K562 (cell line): ENCODE measurements at regions not wholly inside any gene's neighbourhood (a gene's known extent, or its start where the extent isn't known, plus 50 kb on each side); places are given as distances from the start of the nearest gene placed in this dataset.
A peak's percentile ranks its signal among the peaks of the same experiment; 100 is the strongest.
"Not testable (repeated sequence)": the region's sequence is repeated elsewhere in the genome, so short reads cannot be mapped to it uniquely, and the experiment has no call there.

Experiments
- ATAC-seq: fragments of 200-7000 bp; cut with Tn5 transposase; 3 replicates; pipeline ENCODE4 v1.9.1; 2020; ENCODE audit warnings: moderate library complexity
- BruUV-seq: library from RNA; stranded (reverse); fragments of 400-500 nt; replicated peaks from 2 replicates; lab custom pipeline; 2021; lab: Mats Ljungman, UMichigan
- CTCF ChIA-PET: fragments of 300-600 bp; formaldehyde crosslinking; extraction: SDS; loops from one replicate; lab custom pipeline; 2021; ENCODE audit warnings: low intra/inter-chr PET ratio; lab: Yijun Ruan, JAX
- POLR2A ChIA-PET: fragments of 300-600, 350-650 bp; sonication (Branson Sonifier 250); formaldehyde crosslinking; extraction: SDS; loops from one replicate; lab custom pipeline; 2021; ENCODE audit warnings: antibody characterized with exemption, inconsistent platforms; lab: Yijun Ruan, JAX
- DNase-seq, 4 experiments: peaks; one replicate each; pipeline versions ENCODE4 v3.0.0 to v3.0.0-alpha.2; 2011 to 2018; ENCODE audit warnings: low spot score in 3 of 4, mixed read lengths in 3 of 4; ENCODE audit errors: extremely low read depth in 1 of 4
- FAIRE-seq: peaks from 2 replicates; lab custom pipeline; 2011; peaks lifted over from hg19 to GRCh38; lab: Jason Lieb, UNC
- H2AFZ ChIP-seq: 2 replicates; pipeline ENCODE4 v1.6.0; 2011; ENCODE audit warnings: low read depth, low read length, control low read depth, inconsistent platforms
- H3K27ac ChIP-seq: fragments of 200-600 bp; 3 replicates; pipeline ENCODE4 v1.8.0; 2011; ENCODE audit warnings: low read depth, mild to moderate bottlenecking, control low read depth, inconsistent platforms, low read length, moderate library complexity, mixed read lengths; ENCODE audit errors: extremely low read depth
- H3K27me3 ChIP-seq, 2 experiments: fragments of 300-600 bp in 1 of 2; 2 replicates in 1 of 2; 3 replicates in 1 of 2; pipeline versions ENCODE4 v1.6.0 to v1.8.0; 2011; ENCODE audit warnings: inconsistent platforms in 2 of 2, low read length in 2 of 2, mild to moderate bottlenecking in 1 of 2, mixed read lengths in 1 of 2, moderate library complexity in 1 of 2; ENCODE audit not compliant: control insufficient read depth in 2 of 2, insufficient read depth in 2 of 2
- H3K36me3 ChIP-seq: fragments of 300-600 bp; 3 replicates; pipeline ENCODE4 v1.8.0; 2011; ENCODE audit warnings: mild to moderate bottlenecking, low read length, inconsistent platforms; ENCODE audit not compliant: control insufficient read depth, insufficient read depth
- H3K4me1 ChIP-seq, 2 experiments: fragments of 200-600 bp in 1 of 2; replicated peaks in 1 of 2; 2 replicates in 1 of 2; 3 replicates in 1 of 2; pipeline versions ENCODE4 v1.5.1 to v1.8.0; 2011; ENCODE audit warnings: inconsistent platforms in 2 of 2, low read length in 2 of 2, mild to moderate bottlenecking in 1 of 2, mixed read lengths in 1 of 2, moderate library complexity in 1 of 2; ENCODE audit not compliant: control insufficient read depth in 2 of 2, insufficient read depth in 2 of 2
- H3K4me2 ChIP-seq: 2 replicates; pipeline ENCODE4 v1.6.1; 2011; ENCODE audit warnings: low read length, control low read depth, inconsistent platforms, mixed read lengths; ENCODE audit not compliant: insufficient read depth
- H3K4me3 ChIP-seq: fragments of 200-600 bp; sonication (generic), shearing (Covaris generic); 2 replicates; pipeline ENCODE4 v1.5.1; 2016; ENCODE audit warnings: control low read depth, inconsistent platforms
- H3K79me2 ChIP-seq: fragments of 200-600 bp; 3 replicates; pipeline ENCODE4 v1.8.0; 2011; ENCODE audit warnings: low read length, inconsistent platforms; ENCODE audit not compliant: control insufficient read depth, insufficient read depth
- H3K9ac ChIP-seq, 2 experiments: 2 replicates each; pipeline versions ENCODE4 v1.6.0 to v1.6.1; 2011; ENCODE audit warnings: low read depth in 2 of 2, low read length in 2 of 2, control low read depth in 1 of 2, inconsistent platforms in 1 of 2, mild to moderate bottlenecking in 1 of 2, mixed read lengths in 1 of 2; ENCODE audit not compliant: insufficient read depth in 1 of 2
- H3K9me1 ChIP-seq: one replicate; pipeline ENCODE4 v1.6.0; 2011; ENCODE audit warnings: inconsistent platforms, mild to moderate bottlenecking, low read length, moderate library complexity; ENCODE audit not compliant: control insufficient read depth, insufficient read depth
- H3K9me3 ChIP-seq: replicated peaks from 2 replicates; pipeline ENCODE4 v1.5.1; 2011; ENCODE audit warnings: low read depth, low read length, inconsistent platforms; ENCODE audit not compliant: control insufficient read depth, insufficient read depth
- H4K20me1 ChIP-seq: replicated peaks from 2 replicates; pipeline ENCODE4 v1.6.1; 2011; ENCODE audit warnings: low read length, inconsistent platforms, mixed read lengths; ENCODE audit not compliant: control insufficient read depth, insufficient read depth
- CTBP1 ChIP-seq: fragments of 450-650 bp; IDR thresholded peaks from 2 replicates; pipeline ENCODE4 v1.6.1; 2016; ENCODE audit warnings: borderline replicate concordance
- FOSL1 ChIP-seq: fragments of 200-800 bp; sonication (Bioruptor generic); conservative IDR thresholded peaks from 2 replicates; pipeline ENCODE4 v1.6.1; 2016; ENCODE audit warnings: missing genetic modification characterization, missing compliant biosample characterization
- GABPB1 ChIP-seq: sonication (generic); formaldehyde crosslinking; IDR thresholded peaks from 2 replicates; pipeline ENCODE4 v1.8.0; 2022; ENCODE audit warnings: mild to moderate bottlenecking, missing genetic modification reagents
- WGBS: fragments of 100-300 bp; shearing (Covaris generic); methylation state at CpG from one replicate; pipeline ENCODE4 v1.1.6; 2016; ENCODE audit warnings: low coverage, mixed read lengths; ENCODE audit not compliant: insufficient coverage; ENCODE audit errors: missing lambda C conversion rate; 5-methylcytosine and 5-hydroxymethylcytosine counted together
- in situ Hi-C: fragments of 300-500 bp; cut with MboI; formaldehyde crosslinking; loops from 4 replicates; pipeline ENCODE4 v1.15.0; 2018; ENCODE audit warnings: inconsistent platforms, mixed read lengths
- intact Hi-C: fragments of 100-400 bp; cut with micrococcal nuclease; formaldehyde crosslinking; loops from 2 replicates; pipeline ENCODE4 v1.14.2; 2022

GRCh38 chr2:11899264-11899818 lies 152.9 kb downstream of the LPIN1 start:
- POLR2A ChIA-PET, result no interaction called here
- H4K20me1 ChIP-seq, result no peaks in the 10 kb centered on the region
- 30% methylated on average over 7 of the region's 7 CpGs for WGBS
- H2AFZ ChIP-seq, result no peak overlapping the region
- no peak overlapping the region for H3K9ac ChIP-seq
- H3K9me3 ChIP-seq, result no peaks in the 10 kb centered on the region
- no peak overlapping the region for H3K4me3 ChIP-seq
- no peaks in the 10 kb centered on the region for H3K27me3 ChIP-seq
- in situ Hi-C loops, result no loop called here
- peak in 1 of 4 experiments; percentile 15 for DNase-seq
- peaks cover 6 to 9% of the 10 kb centered on the region in 2 experiments; a peak in 3 of 5 replicates for H3K4me1 ChIP-seq
- ATAC-seq, result no peak
- TF ChIP-seq GABPB1 (CRISPR knock-in tag) (no peak), FOSL1 (tag) (peak; percentile 59)
- CTCF ChIA-PET, result no interaction called here
- H3K36me3 ChIP-seq, result no peaks in the 10 kb centered on the region
- intact Hi-C loops, result no loop called here
- no peaks in the 10 kb centered on the region for H3K79me2 ChIP-seq
- no peak overlapping the region for H3K27ac ChIP-seq
- no peaks in the 10 kb centered on the region for H3K9me1 ChIP-seq
- no peak for FAIRE-seq
- BruUV-seq, result no TSS peak
- no peak overlapping the region for H3K4me2 ChIP-seq

GRCh38 chr2:11900891-11901290 lies 154.5 kb downstream of the LPIN1 start:
- POLR2A ChIA-PET, result interaction anchor here (1.0 to 1.1 kb wide), 2 partner anchors 29 to 41 kb away, joined by 3 read pairs; no protein-coding TSS in a partner anchor
- H3K79me2 ChIP-seq, H3K9ac ChIP-seq, H2AFZ ChIP-seq, H3K4me2 ChIP-seq, in situ Hi-C loops, H3K27ac ChIP-seq, FAIRE-seq, H3K4me3 ChIP-seq, ATAC-seq, CTCF ChIA-PET, H3K4me1 ChIP-seq, DNase-seq, H4K20me1 ChIP-seq, BruUV-seq, H3K36me3 ChIP-seq, H3K9me3 ChIP-seq, H3K9me1 ChIP-seq, H3K27me3 ChIP-seq: not testable (repeated sequence)
- intact Hi-C loops, result loop anchor here (5.0 kb wide), 1 partner anchor 39 kb away; no protein-coding TSS in a partner anchor
- WGBS, result 70% methylated on average over 4 of the region's 4 CpGs
- TF ChIP-seq CTBP1, result peak; percentile 36; the same call in 1 of the 2 replicates
